GM18498 (cell line): ENCODE measurements at regions not wholly inside any gene's neighbourhood (a gene's known extent, or its start where the extent isn't known, plus 50 kb on each side); places are given as distances from the start of the nearest gene placed in this dataset.
"Not testable (repeated sequence)": the region's sequence is repeated elsewhere in the genome, so short reads cannot be mapped to it uniquely, and the experiment has no call there.

Experiments used
- ATAC-seq: cut with Tn5 transposase; IDR thresholded peaks from one replicate; pipeline ENCODE4 v1.9.1; 2021; ENCODE audit warnings: mild to moderate bottlenecking, moderate library complexity; ENCODE audit not compliant: unreplicated experiment

- ATAC-seq: no peak
Observed at GRCh38 chr9:82115900-82116299, 127.3 kb downstream of the SPATA31D1 start.

- ATAC-seq: no peak
Observed at GRCh38 chr9:82116556-82116955, 128.0 kb downstream of the SPATA31D1 start.

GRCh38 chr9:82117026-82117811 lies 128.6 kb downstream of the SPATA31D1 start:
- no peak for ATAC-seq

- ATAC-seq: no peak
Observed at GRCh38 chr9:82122731-82123130, 134.2 kb downstream of the SPATA31D1 start.

- ATAC-seq: no peak
Observed at GRCh38 chr9:82124090-82124489, 135.5 kb downstream of the SPATA31D1 start.

GRCh38 chr9:82126256-82126655 lies 137.7 kb downstream of the SPATA31D1 start:
- ATAC-seq: no peak

GRCh38 chr9:82127465-82127864 lies 138.9 kb downstream of the SPATA31D1 start:
- ATAC-seq: peak; percentile 17

GRCh38 chr9:82128011-82128696 lies 139.6 kb downstream of the SPATA31D1 start:
- ATAC-seq: peak; percentile 90

GRCh38 chr9:82129708-82130107 lies 141.1 kb downstream of the SPATA31D1 start:
- ATAC-seq: no peak

- no peak for ATAC-seq
Observed at GRCh38 chr9:82130331-82131042, 141.9 kb downstream of the SPATA31D1 start.

- no peak for ATAC-seq
Observed at GRCh38 chr9:82131072-82131471, 142.5 kb downstream of the SPATA31D1 start.

GRCh38 chr9:82132024-82132423 lies 143.5 kb downstream of the SPATA31D1 start:
- ATAC-seq: no peak

- no peak for ATAC-seq
Observed at GRCh38 chr9:82134010-82134409, 145.4 kb downstream of the SPATA31D1 start.

GRCh38 chr9:82135106-82135505 lies 146.5 kb downstream of the SPATA31D1 start:
- ATAC-seq: no peak

GRCh38 chr9:82138081-82138480 lies 149.5 kb downstream of the SPATA31D1 start:
- ATAC-seq: not testable (repeated sequence)

- ATAC-seq: no peak
Observed at GRCh38 chr9:82140471-82140870, 151.9 kb downstream of the SPATA31D1 start.

- ATAC-seq: no peak
Observed at GRCh38 chr9:82144803-82145202, 156.2 kb downstream of the SPATA31D1 start.

- ATAC-seq: no peak
Observed at GRCh38 chr9:82146677-82147076, 158.1 kb downstream of the SPATA31D1 start.

GRCh38 chr9:82147798-82148425 lies 159.3 kb downstream of the SPATA31D1 start:
- no peak for ATAC-seq

GRCh38 chr9:82148426-82148810 lies 159.8 kb downstream of the SPATA31D1 start:
- ATAC-seq: no peak

GRCh38 chr9:82148901-82149461 lies 160.4 kb downstream of the SPATA31D1 start:
- no peak for ATAC-seq
